Loucy (cell line): ENCODE measurements at regions not wholly inside any gene's neighbourhood (a gene's known extent, or its start where the extent isn't known, plus 50 kb on each side); places are given as distances from the start of the nearest gene placed in this dataset.

Experiments
- H2AFZ ChIP-seq: fragments of 200-600 bp; sonication (generic); 2 replicates; pipeline ENCODE4 v1.6.0; 2016; ENCODE audit warnings: antibody characterized with exemption, mild to moderate bottlenecking, low read length, moderate library complexity
- H3F3A ChIP-seq: fragments of 200-600 bp; 2 replicates; pipeline ENCODE4 v1.6.0; 2016; ENCODE audit warnings: antibody characterized with exemption, low read depth, mild to moderate bottlenecking
- H3K27me3 ChIP-seq: fragments of 200-600 bp; sonication (generic); 2 replicates; pipeline ENCODE4 v1.6.1; 2014; ENCODE audit warnings: low read length, mild to moderate bottlenecking; ENCODE audit not compliant: insufficient read depth, poor library complexity, severe bottlenecking
- H3K36me3 ChIP-seq: fragments of 200-600 bp; sonication (generic); 2 replicates; pipeline ENCODE4 v1.6.1; 2016; ENCODE audit warnings: low read length; ENCODE audit not compliant: insufficient read depth
- H3K4me1 ChIP-seq: fragments of 200-600 bp; sonication (generic); 2 replicates; pipeline ENCODE4 v1.5.1; 2014; ENCODE audit warnings: low read length, mild to moderate bottlenecking; ENCODE audit not compliant: insufficient read depth, poor library complexity, severe bottlenecking
- H3K4me2 ChIP-seq: fragments of 200-600 bp; sonication (generic); 2 replicates; pipeline ENCODE4 v1.6.0; 2014; ENCODE audit warnings: antibody characterized with exemption, low read length, low read depth, mild to moderate bottlenecking; ENCODE audit not compliant: poor library complexity, severe bottlenecking
- H3K4me3 ChIP-seq: fragments of 200-600 bp; sonication (generic); 2 replicates; pipeline ENCODE4 v1.5.1; 2014; ENCODE audit warnings: low read length, mild to moderate bottlenecking, mixed read lengths; ENCODE audit not compliant: poor library complexity, severe bottlenecking
- H3K79me2 ChIP-seq: fragments of 200-600 bp; sonication (generic); 2 replicates; pipeline ENCODE4 v1.6.1; 2014; ENCODE audit warnings: low read length; ENCODE audit not compliant: insufficient read depth
- H3K9ac ChIP-seq: fragments of 200-600 bp; sonication (generic); 2 replicates; pipeline ENCODE4 v1.6.0; 2014; ENCODE audit warnings: mild to moderate bottlenecking, low read depth, low read length, moderate library complexity; ENCODE audit not compliant: poor library complexity, severe bottlenecking
- H3K9me2 ChIP-seq: fragments of 200-600 bp; sonication (generic); replicated peaks from 2 replicates; pipeline ENCODE4 v1.6.1; 2016; ENCODE audit warnings: low read depth, low read length, mixed read lengths
- H3K9me3 ChIP-seq: fragments of 200-600 bp; sonication (generic); 2 replicates; pipeline ENCODE4 v1.6.1; 2014; ENCODE audit warnings: mild to moderate bottlenecking, antibody characterized with exemption, low read length, low read depth; ENCODE audit not compliant: insufficient read depth
- H4K20me1 ChIP-seq: fragments of 200-600 bp; sonication (generic); 2 replicates; pipeline ENCODE4 v1.6.0; 2014; ENCODE audit warnings: antibody characterized with exemption, low read length, mild to moderate bottlenecking; ENCODE audit not compliant: insufficient read depth, poor library complexity, severe bottlenecking
- CTCF ChIP-seq: fragments of 200-600 bp; sonication (generic); conservative IDR thresholded peaks from 2 replicates; pipeline ENCODE4 v1.5.1; 2014; ENCODE audit warnings: mild to moderate bottlenecking, antibody characterized with exemption, low read length
- EZH2phosphoT487 ChIP-seq: fragments of 200-600 bp; IDR thresholded peaks from 2 replicates; pipeline ENCODE4 v1.6.1; 2018; ENCODE audit warnings: antibody characterized with exemption, mild to moderate bottlenecking, moderate library complexity, borderline replicate concordance

- Histone ChIP-seq H2AFZ (no peak overlapping the region), H3K27me3 (no peaks in the 10 kb centered on the region), H3F3A (no peaks in the 10 kb centered on the region), H3K36me3 (no peaks in the 10 kb centered on the region), H3K4me2 (no peak overlapping the region), H3K9me3 (peaks cover 22% of the 10 kb centered on the region; the same call in 1 of the 2 replicates), H3K4me1 (no peaks in the 10 kb centered on the region), H3K9me2 (no peaks in the 10 kb centered on the region), H4K20me1 (no peaks in the 10 kb centered on the region), H3K9ac (no peak overlapping the region), H3K79me2 (no peaks in the 10 kb centered on the region), H3K4me3 (no peak overlapping the region)
- no peak for TF ChIP-seq CTCF
- TF ChIP-seq EZH2phosphoT487: no peak
Measured at GRCh38 chr18:78861116-78861515, 118.5 kb upstream of the SALL3 start.

- Histone ChIP-seq H3K79me2 (no peaks in the 10 kb centered on the region), H3K9ac (no peak overlapping the region), H3K27me3 (no peaks in the 10 kb centered on the region), H3K9me2 (no peaks in the 10 kb centered on the region), H3F3A (no peaks in the 10 kb centered on the region), H3K4me3 (no peak overlapping the region), H3K36me3 (no peaks in the 10 kb centered on the region), H4K20me1 (no peaks in the 10 kb centered on the region), H3K4me2 (no peak overlapping the region), H2AFZ (no peak overlapping the region), H3K4me1 (no peaks in the 10 kb centered on the region), H3K9me3 (peaks cover 19% of the 10 kb centered on the region; the same call in 1 of the 2 replicates)
- TF ChIP-seq CTCF (no peak), EZH2phosphoT487 (no peak)
Measured at GRCh38 chr18:78861706-78862105, 117.9 kb upstream of the SALL3 start.

GRCh38 chr18:78862395-78862794 lies 117.2 kb upstream of the SALL3 start:
- H2AFZ ChIP-seq: no peak overlapping the region
- no peaks in the 10 kb centered on the region for H3K36me3 ChIP-seq
- no peak for TF ChIP-seq CTCF
- no peak for TF ChIP-seq EZH2phosphoT487
- H3K9me2 ChIP-seq: no peaks in the 10 kb centered on the region
- no peaks in the 10 kb centered on the region for H3K79me2 ChIP-seq
- H3K4me3 ChIP-seq: no peak overlapping the region
- H3K27me3 ChIP-seq: no peaks in the 10 kb centered on the region
- H3K9me3 ChIP-seq: peaks cover 16% of the 10 kb centered on the region; the same call in 1 of the 2 replicates
- H3K9ac ChIP-seq: no peak overlapping the region
- H3K4me2 ChIP-seq: no peak overlapping the region
- no peaks in the 10 kb centered on the region for H3K4me1 ChIP-seq
- no peaks in the 10 kb centered on the region for H4K20me1 ChIP-seq
- no peaks in the 10 kb centered on the region for H3F3A ChIP-seq
